ENCODE measurements at regions not wholly inside any gene's neighbourhood (a gene's known extent, or its start where the extent isn't known, plus 50 kb on each side); places are given as distances from the start of the nearest gene placed in this dataset.

- in situ Hi-C loops (cut with MboI): no loop called here
- H3K9me3 ChIP-seq (replicated peaks; ENCODE audit: control insufficient read depth, insufficient read depth, low read depth, low read length): no peaks in the 10 kb centered on the region
- no peak overlapping the region for H3K4me2 ChIP-seq (ENCODE audit: insufficient read depth, low read length)
- DNase-seq (ENCODE audit: extremely low read depth in 1 of 4, low spot score in 3 of 4) (no peak), ATAC-seq (no peak), FAIRE-seq (no peak)
- H3K27me3 ChIP-seq (ENCODE audit: control insufficient read depth in 2 of 2, insufficient read depth in 2 of 2, low read length in 2 of 2): no peaks in the 10 kb centered on the region
- no peaks in the 10 kb centered on the region for H3K4me1 ChIP-seq (replicated peaks in 1 of 2; ENCODE audit: control insufficient read depth in 2 of 2, insufficient read depth in 2 of 2, low read length in 2 of 2)
- ChIA-PET CTCF (ENCODE audit: low intra/inter-chr PET ratio) (no interaction called here), POLR2A (no interaction called here)
- H3K4me3 ChIP-seq: no peak overlapping the region
- no peaks in the 10 kb centered on the region for H3K79me2 ChIP-seq (ENCODE audit: control insufficient read depth, insufficient read depth, low read length)
- H3K36me3 ChIP-seq (ENCODE audit: control insufficient read depth, insufficient read depth, low read length): no peaks in the 10 kb centered on the region
- no peaks in the 10 kb centered on the region; the same call in 1 of the 2 replicates for H4K20me1 ChIP-seq (replicated peaks; ENCODE audit: control insufficient read depth, insufficient read depth, low read length)
- no peak overlapping the region for H2AFZ ChIP-seq (ENCODE audit: low read depth, low read length)
- intact Hi-C loops (cut with micrococcal nuclease): no loop called here
- 0% methylated on average over 1 of the region's 1 CpG for WGBS (ENCODE audit: insufficient coverage, low coverage, missing lambda C conversion rate)
- no peaks in the 10 kb centered on the region for H3K9me1 ChIP-seq (ENCODE audit: control insufficient read depth, insufficient read depth, low read length)
- H3K27ac ChIP-seq (ENCODE audit: extremely low read depth, low read depth, low read length): no peak overlapping the region
- no TSS peak for BruUV-seq (replicated peaks)
- no peak overlapping the region for H3K9ac ChIP-seq (ENCODE audit: insufficient read depth in 1 of 2, low read depth in 2 of 2, low read length in 2 of 2)
- no peak for TF ChIP-seq SNAPC5 (CRISPR knock-in tag; IDR thresholded peaks at IDR 0.05)
- no peak for TF ChIP-seq ZNF436 (CRISPR knock-in tag; IDR thresholded peaks at IDR 0.05)
- no peak for TF ChIP-seq LEF1 (IDR thresholded peaks at IDR 0.05)
- no peak for TF ChIP-seq CHCHD3 (CRISPR knock-in tag; IDR thresholded peaks at IDR 0.05)
- TF ChIP-seq RBM15 (IDR thresholded peaks at IDR 0.05; ENCODE audit: insufficient read depth, low read length): no peak
- TF ChIP-seq KLF13 (tag; IDR thresholded peaks at IDR 0.05; ENCODE audit: borderline replicate concordance, low read depth): no peak
- TF ChIP-seq PYGO2 (tag; IDR thresholded peaks at IDR 0.05): no peak
- TF ChIP-seq POLR2G (IDR thresholded peaks at IDR 0.05; ENCODE audit: low read depth, low read length): no peak
- no peak for TF ChIP-seq CEBPB (tag; IDR thresholded peaks at IDR 0.05)
- no peak for TF ChIP-seq BACH1 (tag; IDR thresholded peaks at IDR 0.05)
- no peak for TF ChIP-seq HMGXB4 (CRISPR knock-in tag; IDR thresholded peaks at IDR 0.05)
- no peak for TF ChIP-seq ZNF274 (IDR thresholded peaks at IDR 0.05; ENCODE audit: borderline replicate concordance, low read depth, low read length)
- TF ChIP-seq RAD51 (IDR thresholded peaks at IDR 0.05; ENCODE audit: borderline replicate concordance, low read depth): no peak
- no peak for TF ChIP-seq U2AF2 (optimal IDR thresholded peaks at IDR 0.05; ENCODE audit: low read depth, low read length)
- TF ChIP-seq, protein P1, sequence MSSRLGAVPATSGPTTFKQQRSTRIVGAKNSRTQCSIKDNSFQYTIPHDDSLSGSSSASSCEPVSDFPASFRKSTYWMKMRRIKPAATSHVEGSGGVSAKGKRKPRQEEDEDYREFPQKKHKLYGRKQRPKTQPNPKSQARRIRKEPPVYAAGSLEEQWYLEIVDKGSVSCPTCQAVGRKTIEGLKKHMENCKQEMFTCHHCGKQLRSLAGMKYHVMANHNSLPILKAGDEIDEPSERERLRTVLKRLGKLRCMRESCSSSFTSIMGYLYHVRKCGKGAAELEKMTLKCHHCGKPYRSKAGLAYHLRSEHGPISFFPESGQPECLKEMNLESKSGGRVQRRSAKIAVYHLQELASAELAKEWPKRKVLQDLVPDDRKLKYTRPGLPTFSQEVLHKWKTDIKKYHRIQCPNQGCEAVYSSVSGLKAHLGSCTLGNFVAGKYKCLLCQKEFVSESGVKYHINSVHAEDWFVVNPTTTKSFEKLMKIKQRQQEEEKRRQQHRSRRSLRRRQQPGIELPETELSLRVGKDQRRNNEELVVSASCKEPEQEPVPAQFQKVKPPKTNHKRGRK (tag; IDR thresholded peaks at IDR 0.05): no peak
- TF ChIP-seq, protein P2, sequence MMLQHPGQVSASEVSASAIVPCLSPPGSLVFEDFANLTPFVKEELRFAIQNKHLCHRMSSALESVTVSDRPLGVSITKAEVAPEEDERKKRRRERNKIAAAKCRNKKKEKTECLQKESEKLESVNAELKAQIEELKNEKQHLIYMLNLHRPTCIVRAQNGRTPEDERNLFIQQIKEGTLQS (IDR thresholded peaks at IDR 0.05): no peak
- TF ChIP-seq, protein P2 (CRISPR knock-in tag; conservative IDR thresholded peaks at IDR 0.05): no peak
- no peak for TF ChIP-seq ZEB2 (IDR thresholded peaks at IDR 0.05)
- TF ChIP-seq CREBBP (IDR thresholded peaks at IDR 0.05; ENCODE audit: low read depth, low read length): no peak
- TF ChIP-seq, protein P3, sequence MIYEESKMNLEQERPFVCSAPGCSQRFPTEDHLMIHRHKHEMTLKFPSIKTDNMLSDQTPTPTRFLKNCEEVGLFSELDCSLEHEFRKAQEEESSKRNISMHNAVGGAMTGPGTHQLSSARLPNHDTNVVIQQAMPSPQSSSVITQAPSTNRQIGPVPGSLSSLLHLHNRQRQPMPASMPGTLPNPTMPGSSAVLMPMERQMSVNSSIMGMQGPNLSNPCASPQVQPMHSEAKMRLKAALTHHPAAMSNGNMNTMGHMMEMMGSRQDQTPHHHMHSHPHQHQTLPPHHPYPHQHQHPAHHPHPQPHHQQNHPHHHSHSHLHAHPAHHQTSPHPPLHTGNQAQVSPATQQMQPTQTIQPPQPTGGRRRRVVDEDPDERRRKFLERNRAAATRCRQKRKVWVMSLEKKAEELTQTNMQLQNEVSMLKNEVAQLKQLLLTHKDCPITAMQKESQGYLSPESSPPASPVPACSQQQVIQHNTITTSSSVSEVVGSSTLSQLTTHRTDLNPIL (CRISPR knock-in tag; IDR thresholded peaks at IDR 0.05): no peak
Measured at GRCh38 chr15:61541516-61541915, 312.4 kb upstream of the RORA start.

Data from K562 (cell line).